ENCODE measurements at regions not wholly inside any gene's neighbourhood (a gene's known extent, or its start where the extent isn't known, plus 50 kb on each side); places are given as distances from the start of the nearest gene placed in this dataset.
"Not testable (repeated sequence)": the region's sequence is repeated elsewhere in the genome, so short reads cannot be mapped to it uniquely, and the experiment has no call there.

DNA sequence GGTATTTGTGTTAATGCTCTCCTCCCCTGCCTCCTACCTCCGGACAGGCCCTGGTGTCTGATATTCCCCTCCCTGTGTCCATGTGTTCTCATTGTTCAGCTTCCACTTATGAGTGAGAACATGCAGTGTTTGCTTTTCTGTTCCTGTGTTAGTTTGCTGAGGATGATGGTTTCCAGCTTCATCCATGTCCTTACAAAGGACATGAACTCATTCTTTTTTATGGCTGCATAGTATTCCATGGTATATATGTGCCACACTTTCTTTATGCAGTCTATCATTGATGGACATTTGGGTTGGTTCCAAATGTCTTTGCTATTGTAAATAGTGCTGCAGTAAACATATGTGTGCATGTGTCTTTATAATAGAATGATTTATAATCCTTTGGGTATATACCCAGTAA, 105.2 kb upstream of the SNX2 start:
- not testable (repeated sequence) for DNase-seq (ENCODE audit: low read depth, low spot score)

DNA sequence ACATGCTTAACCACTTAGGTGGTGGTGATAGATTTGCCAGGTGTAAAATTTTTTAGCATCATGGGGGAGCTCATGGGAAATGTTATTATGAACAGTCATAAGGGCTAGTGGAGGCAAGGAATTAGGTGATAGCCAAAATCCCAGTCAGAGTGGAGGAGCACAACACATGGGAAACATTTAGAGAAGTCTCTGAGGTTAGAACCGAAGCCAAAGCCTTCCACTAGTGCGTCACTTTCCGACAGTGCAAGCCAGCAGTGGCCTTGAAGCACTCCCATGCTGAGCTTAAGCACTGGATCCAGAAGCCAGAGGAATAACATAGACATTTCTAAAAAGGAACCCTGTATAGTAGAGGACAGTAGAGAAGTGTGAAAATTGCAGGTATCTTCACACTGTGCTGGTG, 101.5 kb upstream of the SNX2 start:
- no peak for DNase-seq (ENCODE audit: low read depth, low spot score)

DNA sequence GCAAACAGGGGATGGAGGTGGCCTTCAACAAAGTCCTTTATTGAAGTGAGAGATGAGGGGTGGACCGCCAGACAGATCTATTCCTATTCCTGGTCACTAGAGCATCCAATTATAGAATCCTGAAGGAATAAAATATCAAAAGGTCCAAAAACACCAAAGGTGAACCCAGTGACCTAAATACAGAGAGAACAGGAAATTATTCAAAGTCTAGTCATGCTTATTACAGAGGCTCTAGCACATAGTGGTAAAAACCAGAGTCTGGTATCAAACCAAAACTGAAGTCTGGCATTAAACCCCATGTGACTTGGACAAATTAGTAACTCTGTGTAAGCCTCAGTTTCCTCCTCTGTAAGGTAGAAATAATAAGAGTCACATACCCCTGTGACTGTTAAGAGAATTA, 100.5 kb upstream of the SNX2 start:
- DNase-seq (ENCODE audit: low read depth, low spot score) = no peak

DNA sequence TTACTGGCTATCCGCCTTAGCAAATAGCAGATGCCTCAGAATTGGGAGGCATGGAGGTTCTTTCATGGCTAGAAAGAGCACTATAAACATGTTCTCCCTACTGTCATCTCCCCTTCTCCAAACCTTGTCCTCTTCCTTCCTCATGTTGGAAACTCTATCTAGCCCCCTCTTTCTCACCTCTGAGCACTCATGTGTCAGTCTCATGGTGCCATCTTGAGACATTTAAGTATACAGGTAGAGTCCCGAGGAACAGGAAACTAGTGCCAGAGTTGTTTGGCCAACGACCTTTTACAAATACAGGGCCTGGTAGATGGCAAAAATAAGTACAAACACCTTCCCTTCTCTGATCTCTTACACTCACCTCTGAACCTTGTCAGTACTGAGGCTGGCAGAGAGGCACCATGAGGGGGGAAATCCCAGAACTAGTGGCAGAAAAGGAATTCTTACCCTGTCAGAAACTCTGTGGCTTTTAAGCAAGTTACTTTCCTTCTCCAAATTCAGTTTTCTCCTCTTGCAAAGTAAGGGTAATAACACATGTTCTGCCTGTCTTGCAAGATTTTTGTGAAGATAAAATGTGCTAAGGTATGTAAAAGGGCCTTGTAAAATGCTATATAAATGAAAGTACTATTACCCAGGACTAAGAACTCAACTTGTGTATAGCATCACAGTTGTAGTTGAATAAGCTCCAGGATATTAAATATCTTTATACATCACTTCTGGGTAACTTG, 94.1 kb upstream of the SNX2 start:
- DNase-seq (ENCODE audit: low read depth, low spot score) = no peak

DNA sequence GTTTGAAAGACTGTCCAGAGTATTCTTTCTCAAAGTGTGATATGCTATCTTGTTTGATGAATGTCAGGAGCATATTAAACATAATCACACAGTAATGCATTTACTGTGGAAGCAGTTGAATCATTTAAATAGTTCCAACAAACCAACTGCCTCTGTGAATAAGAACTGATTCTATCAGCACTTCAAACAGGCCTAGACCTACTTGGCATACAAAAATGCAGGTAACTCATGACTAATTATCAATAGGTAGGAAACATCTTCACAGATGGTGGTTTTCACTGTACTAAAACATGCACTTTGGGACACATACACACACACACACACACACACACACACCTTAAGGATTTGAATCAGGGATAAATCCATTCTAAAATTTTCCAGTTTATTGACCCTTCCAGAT, 91.2 kb upstream of the SNX2 start:
- no peak for DNase-seq (ENCODE audit: low read depth, low spot score)

DNA sequence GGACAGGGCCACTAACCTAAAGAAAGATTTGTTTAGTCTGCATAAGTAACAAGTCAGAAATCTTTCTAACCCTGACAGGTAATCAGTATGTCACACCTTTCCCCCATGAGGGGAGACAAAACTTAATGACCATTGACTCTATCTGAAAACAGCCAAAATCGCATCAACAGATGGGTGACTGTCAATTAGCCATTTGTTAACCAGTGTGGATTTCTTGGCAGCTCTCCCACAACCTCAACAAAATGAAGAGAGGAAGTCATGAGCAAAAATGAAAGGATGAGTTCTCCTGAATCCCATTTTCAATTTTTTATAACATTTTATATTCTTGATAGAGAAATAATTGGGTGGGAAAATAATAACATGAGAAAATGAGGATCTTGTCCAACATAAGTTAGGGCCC, 84.6 kb upstream of the SNX2 start:
- no peak for DNase-seq (ENCODE audit: low read depth, low spot score)

DNA sequence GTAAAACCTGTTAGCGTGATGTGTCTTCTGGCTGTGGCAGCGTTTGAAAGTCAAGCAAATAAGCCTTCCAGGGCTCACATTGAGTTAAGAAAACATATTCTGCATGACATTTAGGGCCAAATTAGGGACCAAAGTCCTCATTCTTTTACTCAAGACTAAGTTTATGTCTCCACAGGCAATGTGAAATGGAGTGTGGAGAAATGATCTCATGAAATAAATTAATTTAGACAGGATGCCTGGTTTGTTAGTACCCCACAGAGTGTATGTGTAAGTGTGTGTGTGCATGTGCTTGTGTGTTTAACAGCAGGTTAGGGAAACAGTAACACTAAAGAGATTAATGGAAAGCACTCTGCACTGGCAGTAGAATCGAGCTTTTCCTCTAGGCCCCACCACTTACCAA, 82.9 kb upstream of the SNX2 start:
- no peak for DNase-seq (ENCODE audit: low read depth, low spot score)

DNA sequence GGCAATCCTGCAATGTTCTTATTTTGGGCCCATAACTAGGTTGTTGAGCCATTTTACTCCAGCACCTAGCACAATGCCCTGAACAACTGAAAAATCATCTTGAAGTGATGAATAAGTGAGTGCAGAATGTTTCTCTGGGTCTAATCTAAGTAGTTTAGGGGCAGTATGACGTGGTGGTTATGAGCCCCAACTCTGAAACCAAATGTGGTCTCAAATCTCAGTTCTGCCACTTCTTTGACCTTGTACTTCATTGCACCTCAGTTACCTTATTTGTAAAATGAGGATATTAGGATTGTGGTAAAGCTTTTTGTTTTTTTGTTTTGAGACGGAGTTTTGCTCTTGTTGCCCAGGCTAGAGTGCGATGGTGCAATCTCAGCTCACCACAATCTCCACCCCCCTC, 80.9 kb upstream of the SNX2 start:
- DNase-seq (ENCODE audit: low read depth, low spot score) = no peak

DNA sequence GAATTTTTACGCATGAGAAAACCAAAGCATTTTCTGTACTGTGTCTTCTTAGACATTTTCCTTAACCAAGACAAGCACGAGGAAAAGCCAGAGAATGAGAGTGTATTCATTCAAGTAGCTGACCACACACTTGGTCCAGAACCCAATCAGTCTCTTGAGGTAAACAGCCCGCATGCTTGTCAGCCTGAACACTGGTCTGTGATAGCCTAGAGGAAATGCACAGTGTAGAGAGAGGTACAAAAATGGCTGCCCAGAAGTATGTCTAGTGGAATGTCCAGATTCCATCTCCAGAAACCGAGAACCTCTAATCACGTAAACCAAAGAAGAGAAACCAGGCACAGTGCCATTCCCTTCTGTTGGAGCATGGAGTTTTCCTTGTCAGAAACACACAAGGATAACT, 80.0 kb upstream of the SNX2 start:
- DNase-seq (ENCODE audit: low read depth, low spot score) = peak; percentile 42

DNA sequence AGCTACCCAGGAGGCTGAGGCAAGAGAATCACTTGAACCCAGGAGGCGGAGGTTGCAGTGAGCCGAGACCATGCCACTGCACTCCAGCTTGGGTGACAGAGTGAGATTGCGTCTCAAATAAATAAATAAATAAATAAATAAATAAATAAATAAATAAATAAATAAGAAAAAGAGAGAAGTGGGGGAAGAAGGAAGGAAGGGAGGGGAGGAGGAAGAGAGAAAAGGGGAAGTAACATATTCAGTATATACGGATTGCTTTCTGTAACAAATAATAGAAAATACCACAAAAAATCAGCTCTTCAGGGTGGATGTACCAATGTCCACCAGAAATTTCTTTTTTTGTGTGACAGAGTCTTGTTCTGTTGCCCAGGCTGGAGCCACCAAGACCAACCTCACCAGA, 78.1 kb upstream of the SNX2 start:
- not testable (repeated sequence) for DNase-seq (ENCODE audit: low read depth, low spot score)

DNA sequence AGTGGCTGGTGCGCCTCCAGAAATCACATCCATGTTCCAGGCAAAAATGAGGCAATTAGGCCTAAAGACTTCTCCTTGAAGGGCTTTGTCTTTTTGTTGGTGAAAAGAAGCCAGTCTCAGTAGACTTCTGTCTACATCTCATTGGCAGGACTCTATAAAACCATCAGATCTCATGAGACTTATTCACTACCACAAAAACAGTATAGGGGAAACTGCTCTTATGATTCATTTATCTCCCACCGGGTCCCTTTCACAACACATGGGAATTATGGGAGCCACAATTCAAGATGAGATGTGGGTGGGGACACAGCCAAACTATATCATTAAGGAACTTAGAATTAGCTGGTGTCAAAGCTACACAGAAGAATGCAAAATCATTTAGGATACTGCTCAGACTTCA, 77.7 kb upstream of the SNX2 start:
- DNase-seq (ENCODE audit: low read depth, low spot score) = no peak

DNA sequence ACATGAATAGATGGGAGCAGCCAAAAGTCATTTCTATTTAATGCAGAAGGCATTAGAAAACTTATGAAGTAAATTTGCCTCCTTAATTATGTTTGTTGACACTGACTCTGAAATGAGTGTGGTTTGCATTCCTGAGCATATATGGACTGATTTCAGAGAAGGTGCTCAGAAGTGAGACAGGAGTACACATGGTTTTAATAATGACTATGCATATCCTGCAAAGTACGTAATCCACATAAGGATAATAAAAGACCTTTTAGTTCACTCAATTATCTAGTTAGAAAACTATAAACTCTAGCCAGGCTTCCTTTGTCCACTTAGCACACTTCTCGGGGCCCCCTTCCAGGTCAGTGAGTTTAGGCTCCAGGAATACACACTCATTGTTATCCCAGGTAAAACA, 75.7 kb upstream of the SNX2 start:
- peak; percentile 8 for DNase-seq (ENCODE audit: low read depth, low spot score)

DNA sequence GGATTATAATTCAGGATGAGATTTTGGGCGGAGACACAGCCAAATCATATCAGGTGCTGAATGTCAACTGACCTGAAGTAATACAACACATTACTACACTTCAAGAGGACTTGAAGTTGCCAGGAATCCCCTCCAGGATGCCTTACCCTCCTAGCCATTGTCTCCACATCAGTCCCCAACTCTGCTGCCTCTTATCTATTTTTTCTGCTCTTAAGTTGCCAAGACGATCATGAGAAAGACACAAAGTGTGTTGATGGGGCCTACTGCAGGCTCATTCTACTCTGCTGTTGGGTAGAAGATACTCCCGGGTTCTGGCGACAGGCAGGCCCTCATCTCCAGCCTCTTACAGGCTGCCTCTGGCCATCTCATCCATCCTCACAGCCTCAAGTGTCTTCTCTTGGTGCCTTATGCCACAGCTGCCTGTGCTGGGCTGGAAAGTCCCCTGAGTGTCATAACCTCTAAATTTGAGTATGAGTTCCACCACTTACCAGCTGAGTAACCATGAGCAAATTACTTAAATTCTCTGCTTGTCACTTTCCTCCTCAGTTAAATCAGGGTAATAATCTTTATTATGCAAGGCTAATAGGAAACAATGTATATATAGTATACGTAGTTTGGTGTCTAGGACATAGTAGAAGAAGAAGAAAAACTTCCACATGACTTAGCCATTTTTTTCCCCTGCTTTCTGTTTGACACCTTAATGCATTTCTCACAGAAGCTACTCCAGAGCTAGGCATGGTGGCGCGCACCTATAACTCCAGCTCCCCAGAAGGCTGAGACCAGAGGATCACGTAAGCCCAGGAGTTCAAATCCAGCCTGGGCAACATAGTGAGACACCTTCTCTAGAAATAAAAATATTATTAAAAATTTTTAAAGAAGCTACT, 73.0 kb upstream of the SNX2 start:
- DNase-seq (ENCODE audit: low read depth, low spot score) = no peak

DNA sequence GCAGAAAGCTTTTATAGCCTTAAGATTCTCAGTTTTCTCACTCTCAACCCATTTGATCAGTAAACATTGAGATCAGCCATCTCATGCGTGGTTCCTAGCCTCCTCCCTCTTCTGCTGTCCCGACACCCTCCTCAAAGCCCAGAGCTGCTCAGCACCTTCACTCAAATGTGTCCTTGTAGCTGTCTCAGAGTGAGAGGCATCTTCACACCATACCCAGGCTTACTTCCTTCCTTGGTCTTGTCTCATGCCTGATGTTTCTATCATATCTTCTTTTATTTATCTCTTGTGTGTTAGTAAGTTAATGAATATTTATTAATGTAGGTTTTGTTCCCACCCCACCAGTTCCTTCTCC, 72.4 kb upstream of the SNX2 start:
- DNase-seq (ENCODE audit: low read depth, low spot score) = no peak

DNA sequence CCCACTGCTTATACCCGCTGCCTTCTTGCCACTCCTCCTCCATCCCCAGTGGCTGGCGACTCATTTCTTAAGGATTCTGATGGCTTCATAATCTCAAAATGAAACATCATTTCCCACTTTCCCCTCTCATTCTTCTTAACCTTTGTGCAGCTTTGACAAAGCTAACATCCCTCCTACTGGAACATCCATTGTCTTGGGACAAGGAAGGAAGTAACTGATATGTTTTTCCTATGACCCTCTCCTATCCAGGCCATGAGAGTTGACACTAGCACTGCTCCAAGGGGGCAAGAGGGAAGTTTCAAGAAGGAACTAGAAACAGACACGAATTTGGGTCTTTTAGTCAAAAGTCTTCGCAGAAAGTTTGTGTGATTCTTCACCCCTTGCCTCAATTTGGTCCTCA, 71.7 kb upstream of the SNX2 start:
- no peak for DNase-seq (ENCODE audit: low read depth, low spot score)

DNA sequence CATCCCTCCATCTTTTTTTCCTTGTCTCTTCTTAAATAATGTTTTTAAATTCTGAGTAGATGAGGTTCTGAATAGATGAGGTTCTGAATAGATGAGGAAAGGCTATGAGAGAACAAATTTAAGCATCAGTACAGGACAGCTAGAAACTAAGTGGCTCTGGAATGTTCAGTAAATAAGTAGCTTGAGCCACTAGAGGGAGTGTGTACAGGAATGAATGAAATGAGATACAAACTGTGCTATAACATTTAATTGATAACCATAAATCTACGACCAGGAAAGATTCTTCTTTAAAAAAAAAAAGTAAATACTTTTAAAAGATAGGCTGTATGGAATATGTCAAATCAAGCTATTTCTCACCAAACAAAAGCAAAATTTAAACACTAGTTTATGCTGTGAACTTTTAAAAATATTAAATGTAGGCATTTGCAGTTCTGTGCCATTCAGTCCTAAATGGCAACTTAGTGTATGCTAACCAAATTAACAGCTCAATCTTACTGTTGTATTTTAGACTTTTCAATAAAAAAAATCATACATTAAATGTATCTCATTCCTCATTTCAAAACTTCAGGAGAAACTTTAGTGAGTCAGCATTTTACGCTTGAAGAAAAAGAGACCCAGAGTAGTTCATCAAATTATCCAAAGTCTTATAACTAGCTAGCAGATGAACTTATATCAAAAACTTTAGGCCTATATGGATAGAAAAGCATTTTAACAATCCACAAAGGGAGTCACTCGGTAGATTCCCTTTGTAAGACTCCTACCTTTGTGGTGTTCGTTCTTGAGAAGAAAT, 70.4 kb upstream of the SNX2 start:
- DNase-seq (ENCODE audit: low read depth, low spot score) = peak; percentile 59

DNA sequence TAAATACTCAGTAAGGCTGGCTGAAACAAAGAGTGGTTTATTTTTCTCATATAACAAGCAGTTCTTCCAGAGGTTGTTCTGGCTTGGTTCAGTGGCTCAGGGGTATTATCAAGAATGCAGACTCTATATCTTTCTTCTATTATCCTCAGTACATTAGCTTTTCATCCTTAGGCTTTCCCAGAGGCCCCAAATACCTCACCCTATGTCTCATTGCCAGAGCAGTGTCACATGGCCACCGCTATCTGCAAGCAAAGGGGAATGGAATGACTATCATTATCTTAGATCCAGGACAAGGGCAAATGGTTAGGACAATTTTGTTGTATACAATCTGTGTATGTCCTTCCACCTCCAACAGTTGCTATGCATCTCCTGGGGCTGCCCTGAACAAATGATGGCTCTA, 69.0 kb upstream of the SNX2 start:
- DNase-seq (ENCODE audit: low read depth, low spot score) = peak; percentile 7

DNA sequence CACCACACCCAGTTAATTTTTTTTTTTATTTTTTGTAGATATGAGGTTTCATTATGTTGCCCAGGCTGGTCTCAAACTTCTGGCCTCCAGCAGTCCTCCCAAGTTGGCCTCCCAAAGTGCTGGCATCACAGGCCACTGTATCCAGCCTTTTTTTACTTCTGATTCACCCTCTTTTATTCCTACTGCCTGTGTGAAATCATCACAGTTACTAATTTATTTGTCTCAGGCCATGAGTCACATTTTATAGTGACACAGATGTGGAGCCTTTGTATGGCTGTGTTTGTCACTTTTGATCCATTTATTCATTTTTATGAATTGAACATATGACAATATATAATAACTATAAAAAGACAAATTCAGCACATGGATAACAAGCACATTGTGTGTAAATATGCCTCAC, 67.1 kb upstream of the SNX2 start:
- DNase-seq (ENCODE audit: low read depth, low spot score) = no peak

DNA sequence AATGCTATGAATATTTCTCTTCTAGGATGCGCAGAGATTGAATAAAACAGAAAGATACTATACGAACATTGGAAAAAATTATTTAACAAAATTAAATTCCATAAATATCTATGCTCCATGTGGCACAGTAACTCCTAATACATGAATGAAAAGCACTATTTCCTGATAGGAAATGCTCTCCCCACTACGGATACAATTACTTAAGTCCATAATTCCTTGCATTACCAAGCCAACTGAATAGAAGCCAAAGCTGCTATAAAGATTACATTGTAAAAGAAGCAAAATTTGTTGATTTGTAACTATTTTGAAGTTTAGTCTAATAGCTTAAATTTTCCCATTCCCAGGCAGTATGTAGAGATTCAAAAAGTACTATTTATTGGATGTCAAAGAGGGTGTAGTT, 61.8 kb upstream of the SNX2 start:
- no peak for DNase-seq (ENCODE audit: low read depth, low spot score)

DNA sequence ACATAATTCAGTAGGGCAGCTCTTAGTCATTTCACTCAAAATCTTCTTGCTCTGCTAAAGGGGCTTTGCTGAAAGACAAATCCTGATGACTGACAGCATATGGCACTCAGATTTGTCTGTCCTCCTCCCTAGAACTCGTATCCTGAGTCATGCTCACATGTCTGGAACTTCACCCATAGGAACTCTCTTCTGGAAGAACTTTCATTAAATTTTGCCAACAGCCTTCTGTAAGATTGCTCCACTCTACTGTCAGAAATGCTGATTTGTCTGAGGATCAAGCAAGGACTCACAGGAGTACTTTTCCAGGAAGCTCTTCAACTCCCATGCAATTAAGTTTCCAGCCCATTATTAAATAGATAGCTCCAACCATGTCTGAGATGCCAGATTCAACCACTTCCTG, 59.8 kb upstream of the SNX2 start:
- DNase-seq (ENCODE audit: low read depth, low spot score) = peak; percentile 8

DNA sequence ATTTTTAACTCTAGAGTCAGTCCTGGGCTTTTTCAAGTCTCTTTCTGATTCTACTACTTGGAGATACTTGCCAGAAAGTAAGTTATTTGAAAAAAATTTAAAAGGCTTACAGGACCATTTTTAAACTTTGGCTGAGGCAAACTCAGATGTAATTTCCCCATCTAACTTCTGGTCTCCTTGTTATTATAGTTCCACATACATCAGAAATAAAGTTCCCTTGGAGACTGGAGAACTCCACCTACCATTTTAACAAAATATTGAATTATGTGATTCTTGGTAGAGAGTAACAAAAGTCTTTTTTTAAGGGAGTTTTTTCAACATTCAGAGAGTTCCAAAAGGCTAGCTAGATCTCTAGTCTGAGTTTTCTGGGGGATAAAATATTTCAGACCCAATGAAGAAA, 56.3 kb upstream of the SNX2 start:
- DNase-seq (ENCODE audit: low read depth, low spot score) = no peak

DNA sequence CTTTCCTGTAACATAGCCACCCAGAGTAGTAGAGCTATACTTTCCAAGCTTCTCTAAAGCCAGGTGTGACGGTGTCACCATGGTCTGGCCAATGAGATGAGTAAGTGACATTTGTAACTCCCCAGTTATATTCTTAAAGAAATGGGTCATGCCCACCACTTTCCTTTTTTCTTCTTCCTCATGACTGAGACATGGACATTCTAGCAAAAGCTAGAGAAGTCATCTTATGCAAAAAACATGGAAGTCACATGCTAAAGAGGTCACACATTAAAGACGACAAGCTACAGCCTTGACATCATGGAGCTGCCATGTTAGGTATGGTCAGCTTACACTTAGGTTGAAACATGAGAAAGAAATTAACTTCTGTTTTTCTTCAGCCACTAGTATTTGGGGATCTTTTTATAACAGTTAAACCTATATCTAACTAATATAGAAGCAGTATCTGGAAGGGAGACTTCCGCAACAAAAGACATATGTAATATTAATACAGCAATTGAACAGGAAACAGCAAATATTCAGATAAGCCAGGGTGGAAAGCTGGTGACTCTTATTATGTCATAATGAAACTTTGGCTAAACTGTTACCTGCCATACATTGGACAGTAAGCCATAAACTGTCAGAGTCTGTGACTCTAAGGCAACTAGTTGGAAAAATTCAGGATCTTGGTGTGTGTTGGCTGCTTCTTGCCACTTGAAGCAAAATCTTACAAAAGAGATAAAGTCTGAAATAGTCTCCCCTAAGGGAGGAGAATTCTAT, 54.7 kb upstream of the SNX2 start:
- DNase-seq (ENCODE audit: low read depth, low spot score) = no peak
